Renal cortex interstitium (tissue), 11 donors: ENCODE measurements at regions not wholly inside any gene's neighbourhood (a gene's known extent, or its start where the extent isn't known, plus 50 kb on each side); places are given as distances from the start of the nearest gene placed in this dataset.

Experiments used
- DNase-seq, 11 donors: peaks; one replicate each; pipeline ENCODE4 v3.0.0-alpha.2; 2013; ENCODE audit warnings: low read depth in 9 of 11, low spot score in 4 of 11; ENCODE audit errors: extremely low read depth in 1 of 11

- DNase-seq, result no peak
These were observed 60.6 kb upstream of the S1PR3 start for GRCh38 chr9:88930716-88931115.

- no peak for DNase-seq
These were observed 58.5 kb upstream of the S1PR3 start for GRCh38 chr9:88932766-88933165.

GRCh38 chr9:88933607-88934379 lies 57.5 kb upstream of the S1PR3 start:
- DNase-seq, result no peak

GRCh38 chr9:88934876-88935535 lies 56.3 kb upstream of the S1PR3 start:
- no peak for DNase-seq

GRCh38 chr9:88936132-88936531 lies 55.1 kb upstream of the S1PR3 start:
- DNase-seq, result no peak

- DNase-seq, result no peak
These were observed 54.6 kb upstream of the S1PR3 start for GRCh38 chr9:88936668-88937067.

- no peak for DNase-seq
These were observed 54.0 kb upstream of the S1PR3 start for GRCh38 chr9:88937248-88937647.

- no peak for DNase-seq
These were observed 53.1 kb upstream of the S1PR3 start for GRCh38 chr9:88938189-88938588.
